SK-N-MC (cell line): ENCODE measurements at regions not wholly inside any gene's neighbourhood (a gene's known extent, or its start where the extent isn't known, plus 50 kb on each side); places are given as distances from the start of the nearest gene placed in this dataset.

Experiments
- EZH2 ChIP-seq: fragments of 200-600 bp; sonication (generic); IDR thresholded peaks from one replicate; pipeline ENCODE4 v1.6.1; 2017; ENCODE audit warnings: antibody characterized with exemption
- FOXP2 ChIP-seq: optimal IDR thresholded peaks from 2 replicates; pipeline ENCODE3; 2011; ENCODE audit warnings: mild to moderate bottlenecking, moderate library complexity; ENCODE audit not compliant: insufficient read depth; ENCODE audit errors: extremely low read length, control extremely low read depth
- POLR2AphosphoS5 ChIP-seq: IDR thresholded peaks from 2 replicates; pipeline ENCODE4 v1.6.1; 2012; ENCODE audit warnings: mild to moderate bottlenecking, low read depth, low read length, borderline replicate concordance

DNA sequence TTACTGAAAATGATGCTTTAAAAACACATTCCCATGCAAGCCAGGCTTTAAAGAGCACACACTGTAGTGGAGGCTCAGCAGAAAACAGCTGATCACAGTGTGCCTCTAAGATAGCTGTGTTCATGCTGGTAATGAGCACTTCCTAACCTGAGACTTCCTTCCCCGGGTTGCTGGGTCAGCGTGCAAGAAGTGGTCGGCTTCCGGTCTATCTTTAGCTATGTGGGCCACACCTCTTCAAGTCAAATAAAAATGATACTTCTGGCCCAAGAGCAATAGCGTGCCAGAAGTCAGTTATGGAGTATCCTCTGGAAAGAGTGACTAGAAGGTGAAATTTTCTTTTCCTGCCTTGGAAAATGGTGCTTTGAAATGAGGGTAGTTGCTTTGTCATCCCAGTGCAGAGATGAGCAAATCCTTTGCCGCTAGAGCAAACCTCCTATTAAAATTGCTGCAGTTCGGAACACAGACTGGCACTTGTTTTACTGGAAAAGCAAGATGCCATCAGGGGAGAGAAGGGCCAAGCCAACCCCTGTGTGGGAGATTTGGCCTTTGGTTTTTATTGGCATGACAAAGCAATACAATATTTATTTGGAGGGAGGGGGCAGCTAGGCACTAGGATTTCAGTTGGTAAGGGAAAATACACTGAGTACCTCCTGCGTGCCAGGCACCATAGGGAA lies 64.2 kb downstream of the ARHGAP35 start:
- TF ChIP-seq POLR2AphosphoS5 (no peak), EZH2 (no peak), FOXP2 (no peak)
